Fibroblast of lung (primary cell): ENCODE measurements at regions not wholly inside any gene's neighbourhood (a gene's known extent, or its start where the extent isn't known, plus 50 kb on each side); places are given as distances from the start of the nearest gene placed in this dataset.

Experiments used
- EZH2 ChIP-seq: IDR thresholded peaks from 2 replicates; pipeline ENCODE4 v1.5.1; 2012; ENCODE audit warnings: low read length, control low read depth, mild to moderate bottlenecking; ENCODE audit errors: missing control alignments
- TF ChIP-seq, protein P1 (sequence below), 2 donors: IDR thresholded peaks in 1 of 2; conservative IDR thresholded peaks in 1 of 2; 1 replicate in 1 of 2; 2 replicates in 1 of 2; pipeline ENCODE4 v1.5.1; 2011 to 2012; ENCODE audit warnings: low read length in 2 of 2, control low read depth in 1 of 2, inconsistent platforms in 1 of 2, low read depth in 1 of 2, mild to moderate bottlenecking in 1 of 2

DNA sequence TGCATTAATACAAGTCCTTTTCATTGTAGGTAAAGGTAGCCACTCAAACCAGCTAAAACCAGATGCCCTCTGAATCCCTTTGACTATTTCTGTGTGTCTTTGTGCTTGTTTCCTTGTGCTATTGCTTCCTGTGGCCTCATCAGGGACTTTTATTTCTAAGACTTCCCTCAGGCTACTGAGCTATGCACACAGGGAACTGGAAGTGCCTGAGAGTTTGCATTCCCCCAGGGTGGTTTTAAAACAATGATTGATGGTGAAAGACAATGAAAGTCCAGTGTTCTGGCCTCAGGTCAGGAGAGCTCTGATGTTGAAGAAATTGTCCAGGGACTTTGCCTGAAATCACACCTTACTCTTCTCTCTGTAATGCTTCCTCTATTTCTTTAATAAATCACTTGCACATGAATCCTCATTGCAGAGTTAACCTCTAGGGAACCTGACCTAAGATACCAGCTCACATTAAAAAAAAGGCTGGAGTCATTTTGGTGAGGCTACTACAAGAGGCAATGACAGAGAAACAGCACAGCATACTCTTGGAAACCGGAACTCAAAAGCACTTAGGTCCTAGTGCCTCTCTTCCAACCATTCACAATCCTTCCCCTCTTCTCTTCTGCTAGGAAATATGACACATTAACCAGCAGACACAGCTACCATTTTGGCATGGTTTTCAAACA lies 158.1 kb upstream of the NREP start:
- TF ChIP-seq, protein P1, sequence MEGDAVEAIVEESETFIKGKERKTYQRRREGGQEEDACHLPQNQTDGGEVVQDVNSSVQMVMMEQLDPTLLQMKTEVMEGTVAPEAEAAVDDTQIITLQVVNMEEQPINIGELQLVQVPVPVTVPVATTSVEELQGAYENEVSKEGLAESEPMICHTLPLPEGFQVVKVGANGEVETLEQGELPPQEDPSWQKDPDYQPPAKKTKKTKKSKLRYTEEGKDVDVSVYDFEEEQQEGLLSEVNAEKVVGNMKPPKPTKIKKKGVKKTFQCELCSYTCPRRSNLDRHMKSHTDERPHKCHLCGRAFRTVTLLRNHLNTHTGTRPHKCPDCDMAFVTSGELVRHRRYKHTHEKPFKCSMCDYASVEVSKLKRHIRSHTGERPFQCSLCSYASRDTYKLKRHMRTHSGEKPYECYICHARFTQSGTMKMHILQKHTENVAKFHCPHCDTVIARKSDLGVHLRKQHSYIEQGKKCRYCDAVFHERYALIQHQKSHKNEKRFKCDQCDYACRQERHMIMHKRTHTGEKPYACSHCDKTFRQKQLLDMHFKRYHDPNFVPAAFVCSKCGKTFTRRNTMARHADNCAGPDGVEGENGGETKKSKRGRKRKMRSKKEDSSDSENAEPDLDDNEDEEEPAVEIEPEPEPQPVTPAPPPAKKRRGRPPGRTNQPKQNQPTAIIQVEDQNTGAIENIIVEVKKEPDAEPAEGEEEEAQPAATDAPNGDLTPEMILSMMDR (conservative IDR thresholded peaks at IDR 0.05 in 1 of 2, IDR thresholded peaks at IDR 0.05 in 1 of 2; ENCODE audit: low read depth in 1 of 2, low read length in 2 of 2), result no peak
- no peak for TF ChIP-seq EZH2
